Loucy (cell line): ENCODE measurements at regions not wholly inside any gene's neighbourhood (a gene's known extent, or its start where the extent isn't known, plus 50 kb on each side); places are given as distances from the start of the nearest gene placed in this dataset.

Experiments
- CTCF ChIP-seq: fragments of 200-600 bp; sonication (generic); conservative IDR thresholded peaks from 2 replicates; pipeline ENCODE4 v1.5.1; 2014; ENCODE audit warnings: mild to moderate bottlenecking, antibody characterized with exemption, low read length
- EZH2phosphoT487 ChIP-seq: fragments of 200-600 bp; IDR thresholded peaks from 2 replicates; pipeline ENCODE4 v1.6.1; 2018; ENCODE audit warnings: antibody characterized with exemption, mild to moderate bottlenecking, moderate library complexity, borderline replicate concordance

GRCh38 chr6:153862139-153862538 is 176.9 kb upstream of the OPRM1 start:
- TF ChIP-seq CTCF: no peak
- TF ChIP-seq EZH2phosphoT487: no peak
